MG63 (cell line): ENCODE measurements at regions not wholly inside any gene's neighbourhood (a gene's known extent, or its start where the extent isn't known, plus 50 kb on each side); places are given as distances from the start of the nearest gene placed in this dataset.
"Not testable (repeated sequence)": the region's sequence is repeated elsewhere in the genome, so short reads cannot be mapped to it uniquely, and the experiment has no call there.

Experiments
- DNase-seq: peaks from one replicate; pipeline ENCODE4 v3.0.0-alpha.2; 2020
- H3K27me3 ChIP-seq: fragments of 250-450 bp; sonication (Bioruptor Pico); 2 replicates; pipeline ENCODE4 v1.5.1; 2020; ENCODE audit warnings: mild to moderate bottlenecking, moderate library complexity
- H3K36me3 ChIP-seq: fragments of 250-450 bp; sonication (Bioruptor Pico); 2 replicates; pipeline ENCODE4 v1.5.1; 2020; ENCODE audit warnings: mild to moderate bottlenecking, moderate library complexity
- H3K4me3 ChIP-seq: fragments of 250-450 bp; sonication (Bioruptor Pico); 2 replicates; pipeline ENCODE4 v1.5.1; 2020; ENCODE audit warnings: mild to moderate bottlenecking, moderate library complexity
- H3K9me3 ChIP-seq: fragments of 250-450 bp; sonication (Bioruptor Pico); 2 replicates; pipeline ENCODE4 v1.5.1; 2020; ENCODE audit warnings: mild to moderate bottlenecking, moderate library complexity

- H3K9me3 ChIP-seq: no peaks in the 10 kb centered on the region
- DNase-seq: no peak
- no peak overlapping the region for H3K4me3 ChIP-seq
- H3K36me3 ChIP-seq: no peaks in the 10 kb centered on the region
- no peaks in the 10 kb centered on the region for H3K27me3 ChIP-seq
These were observed 206.7 kb upstream of the IGFBP3 start for GRCh38 chr7:46127814-46128213.

DNA sequence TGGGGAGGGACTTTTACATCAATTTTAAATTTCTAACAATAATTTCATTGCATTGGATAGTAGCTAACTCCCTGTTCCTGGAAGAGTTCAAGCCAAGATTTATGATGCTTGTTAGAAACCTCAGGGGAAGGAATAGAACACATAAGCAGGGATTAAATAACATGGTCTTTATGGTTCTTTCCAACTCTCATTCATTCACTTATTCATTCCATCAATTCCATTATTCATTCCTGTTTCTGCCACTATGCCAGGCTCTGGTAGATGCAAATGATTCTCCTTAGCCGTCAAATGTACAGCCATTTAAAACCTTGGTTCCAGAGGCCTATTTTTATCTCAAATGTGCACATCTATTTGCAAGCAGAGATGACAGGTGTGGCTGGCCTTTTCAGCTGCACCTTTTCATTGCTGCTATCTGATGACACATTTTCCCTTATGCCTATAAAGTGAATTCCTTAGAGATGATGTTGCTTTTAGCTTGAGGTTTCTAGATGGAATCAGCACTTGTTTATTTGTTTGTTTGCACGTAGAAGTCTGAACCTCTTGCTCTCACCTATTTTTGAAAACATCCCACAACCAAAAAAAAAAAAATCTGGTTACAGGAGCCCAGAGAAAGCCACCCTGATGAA, 205.7 kb upstream of the IGFBP3 start:
- DNase-seq: no peak
- Histone ChIP-seq H3K4me3 (no peak overlapping the region), H3K27me3 (no peaks in the 10 kb centered on the region), H3K36me3 (no peaks in the 10 kb centered on the region), H3K9me3 (no peaks in the 10 kb centered on the region)

DNA sequence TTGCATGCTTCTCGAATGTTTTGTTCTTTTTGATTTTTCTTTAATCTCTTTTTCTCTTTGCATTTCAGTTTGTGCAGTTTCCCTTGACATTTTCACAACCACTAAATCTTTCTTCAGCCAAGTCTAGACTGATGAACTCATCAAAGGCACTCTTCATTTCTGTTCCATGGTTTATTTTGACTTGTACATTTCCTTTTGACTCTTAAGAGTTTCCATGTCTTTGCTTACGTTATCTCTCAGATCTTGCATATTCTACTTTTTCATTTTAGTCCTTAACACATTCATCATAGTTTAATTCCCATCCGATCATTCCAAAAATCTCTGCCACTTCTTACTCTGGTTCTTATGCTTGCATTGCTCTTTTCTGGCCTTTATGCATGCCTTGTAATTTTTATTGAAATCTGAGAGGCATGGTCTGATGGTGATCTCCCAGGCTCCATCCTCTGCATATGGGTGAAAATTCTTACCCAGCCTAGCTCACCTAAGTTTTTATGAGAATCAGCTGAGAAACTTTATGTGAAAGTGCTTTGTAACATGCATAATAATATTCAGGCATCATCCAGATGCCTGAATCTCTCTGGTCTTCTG, 202.8 kb upstream of the IGFBP3 start:
- H3K27me3 ChIP-seq: no peaks in the 10 kb centered on the region
- no peak overlapping the region for H3K4me3 ChIP-seq
- H3K36me3 ChIP-seq: no peaks in the 10 kb centered on the region
- H3K9me3 ChIP-seq: no peaks in the 10 kb centered on the region
- DNase-seq: no peak

DNA sequence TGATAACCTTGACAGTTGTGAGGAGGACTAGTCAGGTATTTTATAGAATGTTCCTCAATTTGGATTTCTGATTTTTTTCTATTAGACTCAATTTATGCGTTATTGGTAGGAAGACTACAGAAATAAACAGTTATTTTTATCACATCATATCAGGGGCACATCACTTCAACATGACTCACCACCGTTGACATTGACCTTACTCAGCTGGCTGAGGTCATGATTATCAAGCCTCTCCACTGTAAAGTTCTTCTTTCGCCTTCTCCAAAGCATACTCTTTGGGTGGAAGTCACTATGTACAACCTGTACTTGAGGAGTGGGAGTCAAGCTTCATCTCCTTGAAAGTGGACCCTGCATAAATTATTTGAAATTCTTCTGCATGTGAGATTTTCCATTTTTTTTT, 194.3 kb upstream of the IGFBP3 start:
- no peaks in the 10 kb centered on the region for H3K27me3 ChIP-seq
- DNase-seq: no peak
- H3K9me3 ChIP-seq: no peaks in the 10 kb centered on the region; the same call in 1 of the 2 replicates

GRCh38 chr7:46109437-46109836, 188.4 kb upstream of the IGFBP3 start:
- no peaks in the 10 kb centered on the region for H3K27me3 ChIP-seq
- DNase-seq: no peak
- H3K9me3 ChIP-seq: no peaks in the 10 kb centered on the region
- H3K36me3 ChIP-seq: no peaks in the 10 kb centered on the region
- no peak overlapping the region for H3K4me3 ChIP-seq

More for the DNA sequence above, 194.3 kb upstream of the IGFBP3 start:
- no peaks in the 10 kb centered on the region for H3K36me3 ChIP-seq
- H3K4me3 ChIP-seq: no peak overlapping the region

DNA sequence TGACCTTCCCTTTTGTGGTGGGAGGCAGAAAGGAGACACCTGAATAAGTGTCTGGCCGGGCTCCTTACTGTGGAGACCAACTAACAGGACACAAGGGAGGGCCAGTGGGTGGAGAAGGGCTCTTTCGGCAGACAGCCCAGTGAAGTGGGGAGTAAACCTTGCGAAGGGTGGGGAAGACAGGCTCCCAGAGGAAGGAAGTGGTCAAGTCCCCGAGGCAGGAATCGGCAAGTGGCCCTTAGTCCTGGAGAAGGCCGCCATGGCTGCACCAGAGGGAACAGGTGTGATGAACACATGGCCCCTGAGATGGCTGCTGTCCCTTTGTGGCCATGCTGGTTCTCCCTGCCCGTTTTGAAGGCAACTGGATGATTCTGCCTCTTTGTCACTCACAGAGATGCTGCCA, 187.2 kb upstream of the IGFBP3 start:
- no peak for DNase-seq
- Histone ChIP-seq H3K36me3 (no peaks in the 10 kb centered on the region), H3K9me3 (no peaks in the 10 kb centered on the region), H3K27me3 (no peaks in the 10 kb centered on the region), H3K4me3 (no peak overlapping the region)

GRCh38 chr7:46107610-46108217, 186.6 kb upstream of the IGFBP3 start:
- Histone ChIP-seq H3K4me3 (no peak overlapping the region), H3K9me3 (no peaks in the 10 kb centered on the region), H3K36me3 (no peaks in the 10 kb centered on the region), H3K27me3 (no peaks in the 10 kb centered on the region)
- DNase-seq: no peak

- Histone ChIP-seq H3K9me3 (no peaks in the 10 kb centered on the region), H3K36me3 (no peaks in the 10 kb centered on the region), H3K4me3 (no peak overlapping the region), H3K27me3 (no peaks in the 10 kb centered on the region)
- no peak for DNase-seq
These were observed 179.4 kb upstream of the IGFBP3 start for GRCh38 chr7:46100521-46100920.

DNA sequence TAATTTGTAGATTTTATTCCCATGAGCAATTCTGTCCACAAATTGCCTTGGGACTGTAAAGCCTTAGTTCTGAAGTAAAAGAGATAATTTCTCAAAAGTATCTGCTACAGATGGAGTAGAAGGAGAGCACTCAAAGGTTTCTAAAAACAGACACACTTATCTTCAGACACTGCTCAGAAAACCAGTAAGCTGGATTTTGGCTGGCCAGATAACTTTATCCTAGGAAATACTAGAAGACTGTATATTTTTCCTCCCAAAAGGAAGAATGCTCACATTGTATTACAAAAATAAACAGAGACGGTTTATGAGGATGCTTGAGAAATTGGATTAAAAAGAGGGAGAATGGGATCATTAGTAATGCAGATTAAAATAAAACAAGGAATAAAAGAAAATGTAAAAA, 178.0 kb upstream of the IGFBP3 start:
- DNase-seq: no peak
- Histone ChIP-seq H3K9me3 (no peaks in the 10 kb centered on the region), H3K36me3 (no peaks in the 10 kb centered on the region), H3K27me3 (no peaks in the 10 kb centered on the region), H3K4me3 (no peak overlapping the region)

DNA sequence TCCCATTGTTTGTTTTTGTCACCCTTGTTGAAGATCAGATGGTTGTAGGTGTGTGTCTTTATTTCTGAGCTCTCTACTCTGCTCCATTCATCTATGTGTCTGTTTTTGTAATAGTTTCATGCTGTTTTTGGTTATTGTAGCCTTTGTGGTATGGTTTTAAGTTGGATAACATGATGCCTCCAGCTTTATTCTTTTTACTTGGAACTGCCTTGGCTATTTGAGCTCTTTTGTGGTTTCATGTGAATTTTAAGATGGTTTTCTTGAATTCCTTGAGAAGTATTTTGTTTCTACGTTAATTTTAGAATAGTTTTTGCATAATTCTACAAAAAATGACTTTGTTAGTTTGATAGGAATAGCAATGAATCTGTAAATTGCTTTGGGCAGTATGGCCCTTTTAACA, 170.0 kb upstream of the IGFBP3 start:
- Histone ChIP-seq H3K36me3 (no peaks in the 10 kb centered on the region), H3K27me3 (no peaks in the 10 kb centered on the region), H3K4me3 (no peak overlapping the region), H3K9me3 (peaks cover 5% of the 10 kb centered on the region; the same call in 1 of the 2 replicates)
- no peak for DNase-seq

DNA sequence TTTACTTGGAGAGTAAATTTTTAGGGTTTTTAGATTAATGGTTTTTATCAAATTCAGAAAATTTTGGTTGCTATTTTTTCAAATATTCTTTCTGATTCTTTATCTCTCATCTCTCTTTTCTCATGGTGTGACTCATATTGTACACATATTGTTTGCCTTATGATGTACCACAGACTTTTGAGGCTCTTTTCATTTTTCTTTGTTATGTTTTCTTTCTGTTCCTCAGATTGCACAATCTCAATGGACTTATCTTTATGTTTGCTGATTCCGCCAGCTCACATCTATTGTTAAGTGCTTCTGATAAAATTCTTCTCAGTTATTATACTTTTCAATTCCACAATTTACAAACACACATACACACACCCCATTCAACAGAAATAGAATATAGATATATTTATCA, 168.2 kb upstream of the IGFBP3 start:
- no peak for DNase-seq
- Histone ChIP-seq H3K36me3 (no peaks in the 10 kb centered on the region), H3K27me3 (no peaks in the 10 kb centered on the region), H3K9me3 (peaks cover 10% of the 10 kb centered on the region), H3K4me3 (no peak overlapping the region)

GRCh38 chr7:46088486-46088885, 167.4 kb upstream of the IGFBP3 start:
- H3K36me3 ChIP-seq, DNase-seq, H3K4me3 ChIP-seq, H3K27me3 ChIP-seq: not testable (repeated sequence)
- H3K9me3 ChIP-seq: peaks cover 10% of the 10 kb centered on the region

DNA sequence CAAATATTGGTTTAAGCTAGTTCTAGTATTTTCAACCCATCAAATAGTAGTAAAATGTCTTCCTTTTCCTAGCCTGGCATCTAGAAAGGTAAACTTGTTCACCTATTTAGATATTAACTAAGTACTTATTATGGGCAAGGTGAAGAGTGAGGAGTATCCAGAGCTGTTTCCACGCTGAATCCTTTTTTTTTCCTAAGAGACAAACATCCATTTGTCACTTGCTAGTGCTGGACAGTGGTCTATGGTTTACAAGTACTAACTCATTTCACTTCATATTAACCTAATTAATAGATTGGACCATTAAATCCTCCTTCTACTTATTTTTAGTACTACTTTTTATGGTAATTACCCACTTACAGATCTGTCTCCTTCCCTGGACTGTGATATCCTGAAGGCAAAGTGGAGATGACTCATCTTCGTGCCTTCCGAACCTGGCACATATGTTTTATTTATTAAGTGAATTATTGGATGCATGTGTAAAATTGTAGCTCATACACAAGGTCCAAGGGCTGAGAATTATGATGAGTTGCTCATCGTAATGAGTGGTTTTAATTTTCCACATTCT, 159.6 kb upstream of the IGFBP3 start:
- Histone ChIP-seq H3K4me3 (no peak overlapping the region), H3K9me3 (peaks cover 7% of the 10 kb centered on the region), H3K27me3 (no peaks in the 10 kb centered on the region), H3K36me3 (no peaks in the 10 kb centered on the region)
- DNase-seq: peak; percentile 15

DNA sequence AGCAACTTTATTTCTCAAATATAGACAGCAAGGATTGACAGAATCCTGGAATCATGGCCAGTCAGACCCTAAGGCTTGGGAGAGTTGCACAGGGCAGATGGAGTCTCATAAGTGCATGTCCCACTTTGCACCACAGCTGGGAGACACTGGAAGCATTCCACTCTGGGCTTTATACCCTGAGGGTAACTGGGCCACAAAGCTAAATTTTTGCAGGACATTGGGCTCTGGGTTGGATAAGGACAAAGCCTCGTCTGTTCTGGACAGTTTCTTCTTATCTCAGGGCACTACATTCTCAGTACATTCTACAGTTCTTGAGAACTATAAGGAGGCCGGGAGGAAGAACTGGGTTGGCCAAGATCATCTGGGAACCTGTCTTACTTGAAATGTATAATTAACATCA, 158.3 kb upstream of the IGFBP3 start:
- Histone ChIP-seq H3K27me3 (no peaks in the 10 kb centered on the region), H3K4me3 (no peak overlapping the region), H3K36me3 (no peaks in the 10 kb centered on the region), H3K9me3 (peaks cover 2% of the 10 kb centered on the region)
- DNase-seq: no peak

GRCh38 chr7:46076527-46076926, 155.5 kb upstream of the IGFBP3 start:
- Histone ChIP-seq H3K4me3 (no peak overlapping the region), H3K27me3 (no peaks in the 10 kb centered on the region), H3K9me3 (peaks cover 2% of the 10 kb centered on the region), H3K36me3 (no peaks in the 10 kb centered on the region)
- no peak for DNase-seq

- Histone ChIP-seq H3K27me3 (no peaks in the 10 kb centered on the region), H3K36me3 (no peaks in the 10 kb centered on the region), H3K9me3 (0 out of 2 replicates have a peak, but pooled peaks cover 2% of the 10 kb centered on the region), H3K4me3 (no peak overlapping the region)
- DNase-seq: no peak
These were observed 151.7 kb upstream of the IGFBP3 start for GRCh38 chr7:46072722-46073121.

- Histone ChIP-seq H3K4me3 (no peak overlapping the region), H3K9me3 (0 out of 2 replicates have a peak, but pooled peaks cover 2% of the 10 kb centered on the region), H3K36me3 (no peaks in the 10 kb centered on the region), H3K27me3 (no peaks in the 10 kb centered on the region)
- no peak for DNase-seq
These were observed 150.5 kb upstream of the IGFBP3 start for GRCh38 chr7:46071601-46072000.

GRCh38 chr7:46071076-46071475, 150.0 kb upstream of the IGFBP3 start:
- Histone ChIP-seq H3K9me3 (0 out of 2 replicates have a peak, but pooled peaks cover 2% of the 10 kb centered on the region), H3K27me3 (no peaks in the 10 kb centered on the region), H3K36me3 (no peaks in the 10 kb centered on the region), H3K4me3 (no peak overlapping the region)
- DNase-seq: peak; percentile 57
